NCI-H82 treated with DMSO at 0.1 percent for 48 hours (cell line): ENCODE measurements at regions not wholly inside any gene's neighbourhood (a gene's known extent, or its start where the extent isn't known, plus 50 kb on each side); places are given as distances from the start of the nearest gene placed in this dataset.
"Not testable (repeated sequence)": the region's sequence is repeated elsewhere in the genome, so short reads cannot be mapped to it uniquely, and the experiment has no call there.

ENCODE experiments used
- DNase-seq: peaks from one replicate; lab custom pipeline; 2025; ENCODE audit not compliant: unreplicated experiment; lab: John Stamatoyannopoulos, UW

DNA sequence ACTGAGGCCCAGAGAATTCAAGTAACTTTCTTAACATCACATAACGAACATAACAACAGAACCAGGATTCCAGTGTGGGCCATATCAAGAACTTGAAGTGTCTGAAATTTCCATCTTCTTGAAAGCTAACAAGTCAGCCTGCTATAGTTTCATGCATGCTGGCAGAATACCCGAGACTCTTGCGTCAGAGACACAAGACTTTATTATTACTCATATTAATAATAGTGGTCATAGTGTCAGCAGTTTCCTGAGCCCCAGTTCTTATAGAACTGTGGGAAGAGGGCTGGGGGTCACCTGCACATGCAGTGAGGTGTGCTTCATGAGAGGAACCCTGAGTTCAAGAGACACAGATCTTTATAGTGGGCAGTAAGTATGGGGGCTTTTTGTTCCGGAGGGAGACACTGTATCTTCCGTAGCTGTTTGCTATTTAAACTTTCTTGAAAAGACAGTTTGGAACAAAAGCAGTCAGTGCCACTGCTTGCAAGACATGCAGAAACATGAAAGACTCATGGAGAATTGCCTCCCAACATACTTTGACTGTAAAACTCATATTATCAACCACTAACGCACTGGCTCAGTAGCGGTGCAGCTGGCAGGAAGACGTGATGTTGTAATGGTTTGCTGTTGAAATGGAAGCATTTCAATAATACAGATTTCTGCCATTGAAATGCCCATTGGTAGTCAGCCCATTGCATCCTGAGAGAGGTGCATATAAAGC lies 339.2 kb downstream of the ADGRL2 start:
- no peak for DNase-seq

DNA sequence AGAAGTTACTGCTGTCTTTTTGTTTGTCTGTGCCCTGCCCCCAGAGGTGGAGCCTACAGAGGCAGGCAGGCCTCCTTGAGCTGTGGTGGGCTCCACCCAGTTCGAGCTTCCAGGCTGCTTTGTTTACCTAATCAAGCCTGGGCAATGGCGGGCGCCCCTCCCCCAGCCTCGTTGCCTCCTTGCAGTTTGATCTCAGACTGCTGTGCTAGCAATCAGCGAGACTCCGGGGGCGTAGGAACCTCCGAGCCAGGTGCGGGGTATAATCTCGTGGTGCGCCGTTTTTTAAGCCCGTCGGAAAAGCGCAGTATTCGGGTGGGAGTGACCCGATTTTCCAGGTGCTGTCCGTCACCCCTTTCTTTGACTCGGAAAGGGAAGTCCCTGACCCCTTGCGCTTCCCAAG lies 335.6 kb downstream of the ADGRL2 start:
- DNase-seq: not testable (repeated sequence)

DNA sequence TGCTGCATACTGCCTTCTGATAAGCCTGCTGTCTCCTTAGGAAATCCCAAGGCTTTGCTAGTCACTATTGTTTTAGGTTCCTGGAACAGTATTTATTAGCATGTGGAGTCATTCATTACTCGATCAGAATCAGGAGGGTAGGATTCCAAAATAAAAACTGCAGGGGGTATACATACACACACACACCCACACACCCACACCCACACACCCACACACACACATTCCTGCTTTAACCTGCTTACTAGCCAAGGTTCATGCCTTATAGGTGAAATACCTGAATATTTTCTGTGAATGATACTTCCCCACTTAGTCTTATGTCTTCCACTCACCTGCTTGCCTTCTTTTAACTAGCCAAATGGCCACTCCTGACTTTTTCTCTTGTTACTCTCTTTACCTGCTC lies 325.1 kb downstream of the ADGRL2 start:
- no peak for DNase-seq

DNA sequence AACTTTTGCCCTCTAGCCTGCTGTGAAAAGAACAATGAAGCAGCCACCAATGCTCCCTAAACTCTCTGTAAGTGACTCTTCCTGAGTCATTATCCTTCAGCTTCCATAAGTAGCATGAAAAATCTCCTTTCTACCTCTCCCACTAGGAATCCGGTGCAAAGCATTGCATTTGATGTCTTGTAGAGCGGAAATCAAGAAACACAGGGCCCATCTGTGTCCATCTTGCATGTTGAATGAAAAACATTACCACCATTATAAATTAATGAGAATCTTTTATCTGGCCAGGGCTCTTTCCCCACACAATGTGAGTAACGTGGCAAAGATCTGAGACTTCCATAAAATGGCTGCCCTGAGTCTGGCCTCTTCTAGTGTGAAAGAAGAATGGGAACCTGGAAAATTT lies 324.4 kb downstream of the ADGRL2 start:
- DNase-seq: no peak

DNA sequence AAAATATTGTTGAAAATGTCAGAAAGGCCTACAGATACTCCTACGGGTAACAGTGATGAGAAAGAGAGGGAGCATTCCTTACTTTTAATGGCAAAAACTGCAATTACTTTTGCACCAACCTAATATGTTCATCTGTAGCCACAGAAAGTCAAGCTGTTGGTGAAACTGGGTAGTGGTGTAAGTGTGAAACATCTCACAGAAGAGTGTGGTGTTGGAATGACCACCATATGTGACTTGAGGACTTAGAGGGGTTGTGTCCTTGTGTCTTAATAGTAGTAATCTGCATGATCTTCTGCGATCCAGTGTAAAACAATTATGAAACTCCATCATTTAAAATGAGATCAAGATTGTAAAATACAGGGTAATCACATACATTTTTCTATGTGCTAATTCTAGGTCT lies 320.7 kb downstream of the ADGRL2 start:
- no peak for DNase-seq

DNA sequence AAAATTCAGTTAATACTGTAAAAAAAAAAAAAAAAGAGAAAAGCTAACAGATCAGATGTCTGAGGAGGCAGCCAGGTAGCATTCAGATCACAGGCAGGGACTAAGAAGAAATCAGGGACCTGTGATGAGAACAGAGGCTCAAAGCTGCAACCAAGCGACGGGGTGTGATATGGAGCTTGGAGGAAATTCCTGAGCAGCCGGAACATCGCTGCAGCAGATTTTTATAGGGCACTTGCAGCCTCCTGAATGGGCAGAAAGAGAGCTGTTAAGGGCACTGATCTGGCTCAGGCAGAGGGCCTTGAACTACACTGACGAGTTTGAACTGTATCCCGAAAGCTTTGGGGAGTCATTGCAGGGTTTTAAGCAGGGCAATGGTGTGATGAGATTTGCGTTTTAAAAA lies 315.4 kb downstream of the ADGRL2 start:
- no peak for DNase-seq

DNA sequence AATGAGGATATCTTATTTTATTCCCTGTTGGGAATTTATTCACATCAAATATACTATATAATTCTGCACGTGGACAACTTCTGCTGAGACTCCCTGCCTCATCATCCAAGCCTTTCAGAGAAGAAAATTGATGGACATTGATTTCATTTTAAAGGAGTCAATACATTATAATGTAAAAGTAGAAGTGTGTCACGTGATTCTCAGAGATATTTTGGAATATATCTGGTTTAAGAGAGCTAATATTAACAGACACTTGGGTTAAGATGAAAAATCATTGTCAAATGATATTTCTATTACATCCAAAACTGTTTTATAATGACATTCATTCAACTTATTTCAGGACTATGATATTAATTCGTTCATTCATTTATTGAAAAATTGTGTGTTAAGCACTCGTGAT lies 314.2 kb downstream of the ADGRL2 start:
- DNase-seq: no peak

DNA sequence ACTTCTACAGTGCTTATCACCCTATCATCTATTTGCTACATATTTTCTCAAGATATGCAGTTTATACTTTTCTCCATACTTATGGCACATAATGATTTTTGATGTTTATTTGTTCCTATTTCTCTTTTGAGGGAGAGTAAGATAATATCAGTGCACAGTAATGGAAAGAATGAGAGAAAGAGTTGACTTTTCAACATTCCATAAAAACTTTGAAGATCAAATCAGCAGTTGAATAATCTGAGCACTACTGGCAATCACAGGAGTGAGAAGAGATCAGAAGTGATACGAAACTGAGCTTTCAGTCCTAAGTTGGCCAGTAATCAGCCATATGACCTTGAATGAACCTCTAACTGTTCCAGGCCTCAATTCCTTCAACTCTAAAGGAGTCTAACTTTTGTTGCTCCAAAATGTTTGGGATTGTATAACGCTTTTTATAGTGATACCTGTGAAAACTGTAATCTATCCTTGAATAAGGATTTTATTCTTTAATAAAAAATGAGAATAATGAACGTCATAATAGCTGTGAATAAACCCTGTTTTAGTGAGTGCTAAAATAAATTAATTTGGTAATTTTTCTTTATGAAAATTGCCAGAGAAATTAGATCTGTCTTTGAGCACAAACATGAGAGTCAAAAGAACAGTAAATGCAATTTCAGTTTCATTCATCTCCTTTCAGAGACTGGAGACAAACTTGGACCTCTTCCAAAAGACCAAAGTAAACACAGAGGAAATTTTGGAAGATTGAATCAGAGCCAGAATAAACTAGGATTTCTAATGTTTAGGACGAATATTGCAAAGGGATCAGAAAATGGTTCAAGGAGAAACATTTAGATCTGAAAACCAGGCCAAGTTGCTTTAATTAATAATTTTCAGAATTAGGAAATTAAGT lies 309.9 kb downstream of the ADGRL2 start:
- DNase-seq: no peak

DNA sequence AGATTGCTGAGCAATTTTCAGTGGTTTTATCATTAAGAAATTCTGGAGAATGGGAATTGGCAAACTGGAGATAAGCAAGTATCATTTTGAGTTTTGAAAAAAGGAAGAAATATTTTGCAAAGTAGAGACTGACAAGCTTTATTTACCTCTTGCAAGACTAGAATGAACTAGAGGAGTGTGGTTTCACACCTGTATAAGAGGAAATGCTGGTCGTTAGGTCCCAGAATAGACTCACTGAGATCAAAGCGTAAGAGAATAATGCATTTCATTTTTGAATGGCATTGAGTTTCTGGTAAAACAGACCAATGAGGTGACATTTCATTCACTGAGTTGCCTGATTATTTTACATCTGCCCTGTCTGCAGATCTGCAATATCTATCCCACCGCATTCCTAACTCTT lies 308.1 kb downstream of the ADGRL2 start:
- DNase-seq: no peak

DNA sequence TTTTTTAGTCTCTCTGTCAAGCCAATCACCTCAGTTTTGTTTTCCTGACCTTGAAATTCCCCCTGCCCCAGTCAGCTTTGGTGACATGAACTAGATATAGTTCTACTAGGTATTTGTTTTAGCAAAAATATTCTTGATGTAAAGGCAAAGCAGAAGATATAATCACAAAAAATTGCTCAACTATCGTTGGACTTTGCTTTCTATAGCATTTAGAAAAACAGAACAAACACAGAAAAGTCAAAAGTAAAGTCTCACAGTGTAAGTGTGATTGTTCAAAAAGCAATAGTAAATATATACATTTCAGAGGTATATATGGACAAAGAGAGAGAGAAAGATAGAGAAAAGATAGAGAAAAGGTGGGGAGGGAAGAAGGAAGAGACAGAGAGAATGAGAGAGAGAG lies 305.9 kb downstream of the ADGRL2 start:
- DNase-seq: no peak

DNA sequence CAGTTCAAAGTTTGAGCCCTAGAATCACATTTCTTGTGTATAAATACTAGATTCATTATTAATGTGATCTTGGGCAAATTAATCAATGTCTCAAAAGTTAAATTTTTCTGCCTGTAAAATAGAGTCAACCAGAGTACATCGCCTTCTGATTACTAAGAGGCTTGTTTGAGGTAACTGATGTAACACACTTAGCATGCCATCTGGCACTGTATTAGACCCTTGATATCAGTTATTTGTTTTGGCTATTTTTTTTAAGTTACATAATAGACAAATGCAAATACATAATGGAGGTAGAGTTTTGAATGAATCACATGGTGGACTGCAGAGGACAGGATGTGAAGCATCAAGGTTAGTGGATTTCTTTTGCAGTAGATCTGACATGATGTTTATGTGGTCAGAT lies 298.4 kb downstream of the ADGRL2 start:
- DNase-seq: no peak

DNA sequence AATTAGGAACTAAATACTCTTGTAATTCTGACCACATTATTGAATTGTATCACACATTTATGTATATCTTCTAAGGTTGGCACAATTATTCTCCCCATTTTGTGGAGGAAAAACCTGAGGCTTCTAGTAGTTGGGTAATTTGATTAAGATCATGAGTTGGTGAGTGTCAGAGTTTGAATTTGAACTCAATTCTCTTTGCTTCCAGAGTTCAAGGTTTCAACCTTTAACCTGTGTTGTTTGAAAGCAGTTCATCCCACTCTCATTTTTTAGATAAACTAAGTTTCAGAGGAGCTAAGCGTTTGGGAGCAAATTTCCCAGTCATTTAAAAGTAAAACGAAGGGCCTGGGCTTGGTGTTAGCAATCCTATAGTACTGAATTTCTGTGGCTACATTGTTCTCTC lies 293.4 kb downstream of the ADGRL2 start:
- DNase-seq: no peak

DNA sequence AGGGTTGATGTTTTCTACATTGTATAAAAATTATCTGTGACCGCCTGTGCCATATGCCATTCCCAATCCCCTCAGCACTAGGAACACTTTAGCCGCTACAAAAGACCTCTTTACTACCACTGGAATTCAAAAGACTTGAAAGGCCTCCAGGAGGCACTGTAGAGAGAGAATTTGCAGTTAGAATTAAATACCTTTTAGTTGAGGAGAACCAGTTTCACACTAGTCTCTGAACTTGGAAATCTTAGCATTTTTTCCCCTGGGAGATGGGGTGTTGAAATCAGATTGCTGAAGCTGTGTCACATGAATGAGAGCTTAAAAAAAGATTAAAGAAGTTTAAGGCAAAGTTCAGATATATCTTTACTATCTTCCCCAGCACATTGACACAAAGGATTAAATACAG lies 291.0 kb downstream of the ADGRL2 start:
- no peak for DNase-seq

DNA sequence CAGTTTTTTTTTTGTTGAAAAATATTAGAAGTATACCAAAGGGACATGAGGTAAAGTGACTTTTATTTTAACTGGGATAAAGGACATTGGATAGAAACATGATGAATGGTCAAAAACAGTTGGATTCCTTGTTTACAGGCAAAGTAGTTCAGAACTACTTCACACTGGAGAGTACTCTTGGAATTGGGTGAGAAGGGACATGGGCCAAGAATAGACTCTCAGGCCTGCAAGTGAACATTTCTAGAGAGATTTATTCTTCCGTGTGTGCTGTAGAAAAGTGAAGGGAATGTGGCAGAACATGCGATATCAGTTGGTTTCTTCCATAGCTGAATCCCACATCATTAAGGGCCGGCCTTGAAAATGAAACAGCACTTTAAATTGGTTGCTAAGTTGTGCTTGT lies 290.5 kb downstream of the ADGRL2 start:
- no peak for DNase-seq

DNA sequence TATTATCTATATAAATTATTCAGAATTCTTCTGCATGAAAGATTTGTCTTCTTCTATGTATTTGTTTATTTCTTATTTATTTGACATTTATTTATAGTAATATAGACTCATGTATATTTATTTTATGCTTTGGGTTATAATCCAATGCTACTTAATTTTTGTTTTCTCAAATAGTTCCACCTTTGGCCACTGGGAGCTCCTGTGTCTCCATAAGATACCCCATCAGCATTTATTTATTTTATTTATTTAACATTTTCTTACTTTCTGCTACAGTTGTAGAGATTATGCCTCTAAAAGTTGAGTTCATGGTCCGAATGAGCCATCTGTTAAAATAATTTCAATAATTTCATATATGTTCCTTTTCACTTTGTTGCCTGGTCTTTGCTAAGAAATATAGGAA lies 289.4 kb downstream of the ADGRL2 start:
- DNase-seq: no peak

DNA sequence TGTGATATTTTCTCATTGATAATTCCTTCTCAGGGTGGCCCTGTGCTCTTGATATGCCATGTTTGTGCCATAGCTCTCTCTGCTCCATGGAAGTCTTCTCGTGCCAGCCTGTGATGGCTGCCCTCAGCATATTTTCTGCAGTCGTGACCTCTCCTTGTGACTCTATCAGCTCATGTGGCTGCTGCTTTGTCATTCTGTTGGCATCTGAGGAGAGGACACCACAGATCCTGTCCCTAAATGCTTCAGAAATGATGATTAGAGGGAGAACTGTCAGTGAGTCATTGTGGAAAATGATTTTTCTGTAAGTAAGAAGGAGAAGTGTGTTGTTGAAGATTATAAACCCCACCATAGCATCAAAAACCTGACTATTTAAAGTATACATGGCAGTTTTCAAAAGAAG lies 286.0 kb downstream of the ADGRL2 start:
- no peak for DNase-seq

DNA sequence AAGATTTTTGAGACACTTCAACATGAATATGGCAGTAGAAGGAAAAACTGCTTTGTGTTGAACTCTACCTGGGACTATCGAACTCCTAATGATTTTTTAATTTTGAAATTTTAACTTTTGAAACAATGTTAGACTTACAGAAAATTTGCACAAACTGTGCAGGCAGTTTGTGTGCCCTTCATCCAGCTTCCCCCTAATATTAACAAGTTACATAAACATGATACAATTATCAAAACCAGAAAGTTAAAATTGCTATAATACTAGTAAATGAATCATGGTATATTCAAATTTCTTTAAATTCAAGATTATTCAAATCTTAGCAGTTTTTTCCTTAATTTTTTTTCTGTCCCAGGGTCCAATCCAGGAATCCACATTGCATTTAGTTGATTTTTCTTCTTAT lies 278.9 kb downstream of the ADGRL2 start:
- no peak for DNase-seq

DNA sequence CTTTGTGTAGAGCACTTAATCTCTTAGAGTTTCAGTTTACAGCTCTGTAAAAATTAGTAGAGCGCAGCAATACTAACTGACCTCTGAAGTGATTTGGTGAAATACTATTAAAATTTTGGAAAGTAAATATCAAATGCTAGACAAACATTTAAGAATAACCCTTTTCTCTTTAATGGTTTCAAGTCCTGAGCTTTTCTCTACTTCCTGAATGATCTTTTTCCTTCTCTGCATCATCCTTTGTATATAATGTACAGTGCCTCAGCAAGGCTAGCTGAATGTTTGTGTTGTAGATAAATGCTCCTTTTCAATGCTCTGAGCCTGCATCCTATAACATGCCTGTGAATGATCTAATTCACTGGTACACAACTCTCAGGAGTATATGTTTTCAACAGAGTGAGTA lies 272.9 kb downstream of the ADGRL2 start:
- DNase-seq: no peak

DNA sequence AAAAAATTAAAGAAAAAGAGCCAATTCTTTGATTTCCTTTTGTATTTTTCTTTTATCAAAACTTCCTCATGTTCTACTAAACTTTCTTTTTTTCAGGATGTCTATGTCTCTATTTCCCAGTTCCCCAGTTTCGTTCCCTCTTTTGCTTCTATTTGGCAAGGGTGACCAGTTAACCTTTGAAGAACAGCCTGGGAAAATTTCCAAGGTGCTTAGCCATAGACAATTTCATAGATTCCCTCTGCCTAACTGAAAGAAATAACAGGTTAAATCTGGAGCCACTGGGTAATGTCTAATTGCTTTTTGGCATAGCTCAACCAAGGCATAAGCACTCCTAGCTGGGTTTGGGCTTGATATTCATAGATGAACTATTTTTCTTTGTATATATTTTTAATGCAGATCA lies 272.3 kb downstream of the ADGRL2 start:
- no peak for DNase-seq

DNA sequence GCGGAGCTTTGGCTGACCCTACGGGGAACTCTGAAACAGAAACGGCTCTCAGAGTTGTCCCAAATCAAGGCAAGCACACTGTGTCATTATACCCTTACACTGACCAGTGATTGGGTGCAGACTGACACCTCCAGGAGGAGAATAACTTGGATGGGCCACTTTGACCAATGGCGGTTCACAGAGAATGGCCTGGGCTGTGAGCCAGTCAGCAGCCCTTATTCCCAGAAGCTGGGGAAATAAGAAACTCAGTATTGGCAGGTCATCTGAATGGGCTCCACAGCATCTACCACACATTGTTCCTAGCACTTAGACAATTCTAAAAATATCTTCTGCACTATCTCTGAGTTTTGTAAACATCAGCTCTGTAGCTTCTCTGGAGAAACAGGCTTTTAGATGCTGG lies 265.2 kb downstream of the ADGRL2 start:
- no peak for DNase-seq

DNA sequence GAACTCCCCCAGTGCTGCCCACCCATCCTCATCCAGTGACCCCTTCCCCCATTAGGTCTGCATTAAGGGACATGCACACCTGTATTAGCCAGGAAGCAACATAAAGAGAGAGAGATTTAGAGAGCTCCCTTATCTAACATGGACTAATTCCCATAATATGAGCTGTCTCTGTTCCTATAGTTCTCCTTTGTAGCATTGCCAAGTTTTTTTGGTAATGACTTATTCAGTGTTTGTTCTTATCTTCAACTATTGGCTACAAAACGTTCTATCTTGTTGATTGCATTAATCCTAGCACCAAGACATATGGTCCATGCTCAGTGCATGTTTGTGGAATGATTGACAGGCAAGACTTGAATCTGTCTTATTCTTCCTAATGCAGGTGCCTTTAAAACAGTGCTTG lies 264.0 kb downstream of the ADGRL2 start:
- no peak for DNase-seq

DNA sequence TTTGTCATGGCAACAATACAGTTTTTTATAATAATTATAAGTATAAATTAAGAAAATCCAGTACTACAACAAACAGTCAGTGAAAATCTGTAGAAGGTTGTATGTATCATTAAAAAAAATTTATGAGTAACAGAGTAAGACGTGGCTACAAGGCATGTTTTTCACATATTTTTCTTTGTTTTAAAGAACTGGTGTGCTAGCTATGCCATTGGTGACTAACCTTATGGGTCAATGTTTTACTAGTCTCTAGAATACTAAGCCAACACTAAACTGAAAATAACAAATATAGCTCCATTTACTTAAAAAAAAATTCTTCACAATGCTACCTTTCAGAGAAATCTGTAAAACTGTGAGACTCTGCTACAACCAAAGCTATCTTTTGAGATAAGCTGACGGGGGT lies 261.5 kb downstream of the ADGRL2 start:
- DNase-seq: no peak

DNA sequence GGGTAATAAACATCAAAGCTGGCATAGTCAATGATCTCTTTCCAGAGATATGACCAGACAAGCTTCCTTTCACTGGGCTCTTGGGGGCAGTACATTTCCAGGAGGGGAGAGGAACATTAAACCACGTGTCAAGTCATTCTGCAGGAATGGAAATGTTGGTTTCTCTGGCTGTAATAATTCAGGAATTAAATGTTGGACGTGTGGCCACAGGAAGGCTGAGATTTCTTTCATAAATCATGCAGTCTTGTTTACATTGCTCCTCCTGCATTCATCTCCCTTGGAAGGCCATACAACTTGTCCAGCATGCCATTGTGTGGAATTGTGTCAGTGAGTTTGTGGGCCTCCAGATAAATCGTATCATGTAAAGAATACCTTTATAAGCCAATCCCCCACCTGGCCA lies 259.2 kb downstream of the ADGRL2 start:
- DNase-seq: no peak
